CD4-positive, alpha-beta T cell treated with Interleukin-2 at 100 ng/mL for 4 hours (primary cell): ENCODE measurements at regions not wholly inside any gene's neighbourhood (a gene's known extent, or its start where the extent isn't known, plus 50 kb on each side); places are given as distances from the start of the nearest gene placed in this dataset.
"Not testable (repeated sequence)": the region's sequence is repeated elsewhere in the genome, so short reads cannot be mapped to it uniquely, and the experiment has no call there.

ENCODE experiments used
- DNase-seq: peaks from one replicate; pipeline ENCODE4 v3.0.0-alpha.2; 2020; ENCODE audit warnings: low spot score

DNA sequence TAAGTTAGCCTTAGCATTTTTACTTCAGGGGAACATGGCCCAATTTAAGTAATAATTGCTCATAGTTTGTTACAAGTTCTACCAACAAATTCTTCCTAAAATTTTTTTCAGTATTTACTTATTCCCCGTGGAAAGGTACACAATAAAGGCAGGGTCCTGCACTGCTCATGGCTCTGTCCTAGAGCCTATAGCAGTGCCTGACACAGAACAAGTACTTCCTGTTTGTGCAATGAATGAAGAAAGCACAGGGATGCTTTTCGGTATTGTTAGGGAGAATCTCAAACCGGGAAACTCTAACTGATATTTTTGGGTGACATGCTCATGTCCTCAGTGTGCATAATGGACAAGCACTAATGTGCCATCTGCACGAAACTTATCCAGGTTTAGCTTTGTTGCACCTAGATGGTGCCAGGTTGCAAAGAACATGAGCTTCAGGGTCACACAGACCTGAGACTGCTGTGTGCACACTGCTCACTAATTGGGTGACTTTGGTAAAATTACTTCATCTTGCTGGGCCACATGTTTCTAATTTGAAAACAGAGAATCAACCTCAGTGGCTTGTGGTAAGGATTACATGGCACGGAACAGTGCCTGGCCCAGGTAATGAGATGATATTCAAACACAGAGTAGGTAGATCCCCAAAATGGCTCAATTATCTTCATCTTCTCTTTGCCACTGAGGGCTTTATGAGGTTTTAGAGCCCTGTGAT is 175.8 kb upstream of the NPY2R start:
- DNase-seq, result no peak

DNA sequence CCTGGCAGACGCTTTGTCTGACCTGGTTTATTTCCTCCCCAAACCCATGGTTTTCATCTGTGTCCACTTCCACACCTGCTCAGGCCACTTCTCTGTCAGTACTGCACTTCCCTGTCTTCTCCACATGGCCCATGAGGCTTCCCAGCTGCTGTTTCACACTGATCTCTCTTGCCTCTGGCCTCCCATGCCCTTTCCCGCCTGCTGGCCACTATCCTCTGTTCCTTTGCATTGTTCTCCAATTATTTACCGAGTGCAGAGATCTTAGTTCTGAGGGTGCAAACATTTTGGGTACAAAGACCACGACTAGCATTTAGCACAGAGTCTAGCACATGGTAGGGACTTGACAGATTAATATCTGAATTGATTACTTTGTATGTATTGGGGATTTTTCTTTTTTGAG is 174.8 kb upstream of the NPY2R start:
- no peak for DNase-seq

DNA sequence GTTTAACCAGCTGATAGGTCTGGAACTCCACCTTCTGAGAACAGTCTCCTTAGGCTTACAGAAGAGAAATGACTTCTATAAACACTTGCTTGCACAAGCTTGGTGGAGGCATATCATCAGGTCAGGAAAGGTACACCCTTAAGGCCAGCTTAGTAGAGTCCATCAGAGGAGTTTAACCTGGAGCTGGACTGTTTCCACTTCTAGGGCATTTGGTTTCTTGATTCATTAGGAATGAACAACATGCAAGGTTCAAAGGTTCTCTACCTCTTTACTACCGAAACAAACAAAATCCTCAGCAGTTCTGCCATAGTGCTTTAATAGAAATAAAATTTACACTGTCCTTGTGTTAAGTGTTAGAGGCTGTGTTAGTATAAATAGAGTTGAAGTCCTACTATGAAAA is 171.4 kb upstream of the NPY2R start:
- no peak for DNase-seq

DNA sequence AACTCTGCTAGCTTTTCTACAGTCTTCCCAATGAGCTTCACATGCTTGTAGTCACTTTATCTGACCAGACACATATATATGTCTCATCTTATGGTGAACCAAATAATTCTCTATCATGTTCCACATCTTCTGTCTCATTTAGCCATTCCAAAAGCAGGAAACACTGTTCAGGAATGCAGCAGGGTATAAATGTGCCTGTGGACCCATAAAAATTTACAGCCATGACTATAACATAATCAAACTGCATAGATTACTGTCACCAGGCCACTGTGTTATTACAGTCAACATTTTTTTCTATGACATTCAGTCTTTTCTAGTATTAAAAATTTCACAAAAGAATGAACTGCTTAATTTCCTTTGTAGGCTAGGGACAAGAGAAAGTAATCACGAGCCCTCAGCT is 170.0 kb upstream of the NPY2R start:
- no peak for DNase-seq

DNA sequence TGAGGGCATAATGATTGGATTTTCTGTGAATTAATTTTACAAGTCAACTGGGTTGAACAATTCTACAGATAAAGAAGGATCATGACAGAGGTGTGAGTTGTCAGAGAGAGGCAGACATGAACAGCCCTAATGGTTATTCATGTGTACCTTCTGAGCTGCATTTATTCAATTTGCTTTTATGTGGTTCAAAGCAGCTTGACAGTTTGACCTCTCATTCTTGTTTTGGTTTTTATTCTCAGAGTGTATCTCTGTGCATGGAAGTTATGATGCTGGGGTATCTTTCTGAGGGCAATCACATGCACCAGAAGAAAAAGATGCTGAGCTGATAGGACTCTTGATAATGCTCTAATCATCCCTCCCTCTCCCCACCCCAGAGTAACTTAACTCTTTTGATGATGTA is 169.3 kb upstream of the NPY2R start:
- no peak for DNase-seq

DNA sequence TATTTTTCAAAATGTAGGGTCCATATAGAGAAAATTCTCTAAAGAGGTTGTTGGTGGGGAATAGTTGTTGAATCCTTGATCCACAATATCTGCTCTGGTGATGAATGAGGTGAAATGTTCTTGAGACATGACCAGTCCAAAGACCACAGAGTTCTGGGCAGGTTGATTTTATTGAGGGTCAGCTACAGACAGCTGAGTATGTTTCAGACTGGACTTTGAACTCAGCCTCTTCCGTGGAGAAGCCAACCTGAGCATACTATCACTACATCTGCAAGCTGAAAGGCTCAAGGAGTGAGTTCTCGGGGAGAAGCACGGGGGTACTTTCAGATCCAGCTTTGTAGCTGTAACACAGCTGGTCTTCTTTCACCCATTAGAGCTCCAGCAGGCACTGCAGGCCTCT is 168.4 kb upstream of the NPY2R start:
- no peak for DNase-seq

DNA sequence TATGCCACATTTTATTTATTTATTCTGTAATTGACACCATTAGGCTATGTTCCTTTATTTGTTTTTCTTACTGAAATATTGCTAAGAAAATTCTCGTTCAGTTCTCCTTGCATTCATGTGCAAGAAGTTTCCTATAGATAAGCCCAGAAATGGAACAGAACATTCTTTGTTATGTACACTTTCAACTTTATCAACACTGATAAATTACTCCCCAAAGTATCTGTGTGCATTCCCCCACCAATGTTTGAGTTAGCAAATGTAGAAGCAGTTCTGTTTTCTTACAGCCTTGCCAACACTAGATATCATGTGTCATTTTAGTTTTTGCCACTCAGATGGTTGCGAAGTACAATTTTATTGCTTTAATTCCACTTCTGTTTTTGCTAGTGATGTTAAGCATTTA is 166.4 kb upstream of the NPY2R start:
- no peak for DNase-seq

DNA sequence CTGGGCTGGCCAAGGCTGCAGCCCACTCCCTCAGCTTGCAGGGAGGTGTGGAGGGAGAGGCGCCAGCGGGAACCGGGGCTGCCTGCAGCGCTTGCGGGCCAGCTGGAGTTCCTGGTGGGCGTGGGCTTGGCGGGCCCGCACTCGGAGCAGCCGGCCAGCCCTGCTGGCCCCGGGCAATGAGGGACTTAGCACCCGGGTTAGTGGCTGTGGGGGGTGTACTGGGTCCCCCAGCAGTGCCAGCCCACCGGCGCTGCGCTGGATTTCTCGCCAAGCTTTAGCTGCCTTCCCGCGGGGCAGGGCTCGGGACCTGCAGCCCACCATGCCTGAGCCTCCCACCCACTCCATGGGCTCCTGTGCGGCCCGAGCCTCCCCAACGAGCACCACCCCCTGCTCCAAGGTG is 164.2 kb upstream of the NPY2R start:
- DNase-seq, result not testable (repeated sequence)

DNA sequence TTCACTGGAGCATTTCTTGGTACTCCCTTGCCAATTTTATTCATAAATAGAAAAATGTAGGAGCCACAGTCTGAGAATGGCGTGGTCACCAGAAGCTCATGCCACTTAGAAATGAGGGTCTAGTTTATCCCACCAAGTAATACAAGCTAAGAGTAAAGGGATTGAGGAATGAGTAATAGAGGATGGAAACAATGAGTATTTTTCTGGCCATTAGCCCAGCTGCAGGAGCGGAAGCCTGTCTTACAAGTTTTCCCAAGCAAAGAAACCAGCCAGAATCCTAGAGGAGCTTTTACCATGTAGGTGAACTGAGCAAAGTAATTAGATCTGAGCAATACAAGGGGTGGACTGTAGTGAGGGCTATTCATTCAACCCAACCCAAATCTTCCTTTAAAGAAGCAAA is 160.7 kb upstream of the NPY2R start:
- no peak for DNase-seq

DNA sequence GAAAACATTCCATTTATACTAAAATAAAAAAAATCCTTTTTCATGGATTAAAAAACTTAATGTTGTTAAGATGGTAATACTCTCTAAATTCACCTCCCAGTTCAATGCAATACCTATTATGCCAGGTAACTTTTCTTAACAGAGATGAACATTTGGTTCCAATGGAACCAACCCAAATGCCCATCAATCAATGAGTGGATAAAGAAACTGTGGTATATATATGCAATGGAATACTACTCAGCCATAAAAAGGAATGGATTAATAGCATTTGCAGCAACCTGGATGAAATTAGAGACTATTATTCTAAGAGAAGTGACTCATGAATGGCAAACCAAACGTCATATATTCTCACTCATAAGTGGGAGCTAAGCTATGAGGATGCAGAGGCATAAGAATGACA is 154.4 kb upstream of the NPY2R start:
- DNase-seq, result not testable (repeated sequence)

DNA sequence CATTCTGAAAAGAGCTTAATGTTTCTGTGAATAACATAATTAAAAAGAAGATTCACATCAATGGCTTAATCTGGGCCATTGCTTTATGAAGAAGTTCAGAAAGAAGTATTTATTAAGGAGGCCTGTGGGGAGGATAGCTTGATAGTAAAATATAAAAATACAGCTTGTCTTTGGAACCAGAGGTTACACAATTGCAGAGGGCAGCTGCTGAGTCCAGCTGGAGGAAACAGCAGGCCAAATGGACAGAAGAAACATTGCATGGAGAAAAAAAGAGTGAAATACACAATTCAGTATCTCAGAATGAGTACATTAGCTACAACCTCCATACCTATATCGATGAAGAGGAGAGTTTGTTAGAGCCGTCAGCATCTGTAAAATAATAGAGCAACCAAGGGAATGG is 148.0 kb upstream of the NPY2R start:
- no peak for DNase-seq

DNA sequence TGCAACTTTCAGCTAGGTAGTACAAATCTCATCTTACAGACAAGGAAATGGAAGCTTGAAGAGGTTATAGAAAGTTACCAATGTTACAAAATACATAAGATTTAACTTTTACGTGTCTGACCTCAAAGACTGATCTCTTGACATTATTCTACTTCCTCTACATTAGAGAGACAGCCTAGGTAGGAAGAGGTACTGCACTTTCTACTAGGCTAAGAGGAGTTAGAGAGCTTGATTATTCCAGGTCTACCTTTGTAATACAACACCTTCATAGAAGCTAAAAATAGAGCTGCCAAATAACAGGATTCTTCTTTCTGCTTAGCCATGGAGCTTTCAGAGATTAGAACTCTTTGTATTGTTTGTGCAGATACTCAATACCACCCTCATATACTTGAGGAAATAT is 147.6 kb upstream of the NPY2R start:
- no peak for DNase-seq

DNA sequence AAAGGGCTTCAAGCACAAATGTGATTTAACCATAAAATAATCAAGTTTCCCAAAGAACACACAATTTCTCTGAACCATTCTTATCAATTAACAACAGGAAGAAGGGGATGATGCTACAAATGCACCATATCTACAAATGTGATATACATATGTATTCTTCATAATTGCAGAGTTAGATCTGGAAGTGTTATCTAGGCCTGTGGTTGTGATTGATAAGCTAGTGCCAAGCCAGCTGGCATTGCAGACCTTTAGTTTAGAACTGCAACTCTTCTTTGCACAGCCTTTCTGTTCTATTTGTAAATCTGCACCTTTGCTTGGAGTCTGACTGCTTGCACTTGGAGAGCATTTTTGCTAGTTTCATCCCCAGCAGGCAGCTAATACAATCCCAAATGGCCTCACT is 145.5 kb upstream of the NPY2R start:
- no peak for DNase-seq

DNA sequence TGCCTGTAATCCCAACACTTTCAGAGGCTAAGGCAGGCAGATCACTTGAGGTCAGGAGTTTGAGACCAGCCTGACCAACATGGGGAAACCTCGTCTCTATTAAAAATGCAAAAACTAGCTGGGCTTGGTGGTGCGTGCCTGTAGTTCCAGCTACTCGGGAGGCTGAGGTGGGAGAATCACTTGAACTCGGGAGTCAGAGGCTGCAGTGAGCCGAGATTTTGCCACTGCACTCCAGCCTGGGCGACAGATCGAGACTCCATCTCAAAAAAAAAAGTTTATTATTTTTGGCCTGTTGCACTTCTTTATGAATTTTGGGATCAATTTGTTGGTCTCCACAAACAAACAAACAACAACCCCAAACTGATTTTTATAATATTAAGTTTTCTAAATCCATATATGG is 143.5 kb upstream of the NPY2R start:
- DNase-seq, result not testable (repeated sequence)

DNA sequence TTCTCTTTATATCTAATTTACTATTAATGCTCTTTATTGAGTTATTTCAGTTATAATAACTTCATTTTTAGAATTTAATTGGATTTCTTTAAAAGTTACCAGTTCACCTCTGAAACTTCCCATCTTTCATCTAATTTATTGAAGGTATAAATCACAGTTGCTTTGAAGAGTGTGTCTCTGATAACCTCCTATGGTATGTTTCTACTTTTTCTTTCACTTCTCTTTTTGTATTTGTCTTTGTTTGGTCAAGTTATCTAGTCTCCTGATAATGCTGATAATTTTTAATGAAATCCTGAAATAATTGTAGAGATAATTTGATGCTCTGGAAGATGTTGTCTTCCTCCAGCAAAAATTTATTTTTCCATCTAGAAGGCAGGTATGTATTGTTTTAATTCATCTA is 141.6 kb upstream of the NPY2R start:
- no peak for DNase-seq

DNA sequence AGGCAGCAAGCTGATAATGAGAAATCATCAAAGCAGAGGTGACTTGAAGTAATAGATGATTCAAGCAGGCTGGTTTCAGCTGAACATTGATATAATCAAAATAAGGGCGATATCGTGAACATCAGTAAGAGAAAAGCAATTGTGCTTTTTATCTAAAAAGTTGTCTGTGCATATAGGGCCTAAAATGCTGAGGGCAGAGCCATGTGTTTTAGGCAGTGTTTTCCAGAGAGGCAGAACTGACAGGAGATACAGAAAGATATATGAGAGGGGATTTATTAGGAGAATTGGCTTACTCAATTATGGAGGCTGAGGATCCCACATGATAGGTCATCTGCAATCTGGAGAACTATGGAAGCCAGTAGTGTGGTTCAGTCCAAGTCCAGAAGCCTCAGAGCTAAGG is 136.5 kb upstream of the NPY2R start:
- no peak for DNase-seq

DNA sequence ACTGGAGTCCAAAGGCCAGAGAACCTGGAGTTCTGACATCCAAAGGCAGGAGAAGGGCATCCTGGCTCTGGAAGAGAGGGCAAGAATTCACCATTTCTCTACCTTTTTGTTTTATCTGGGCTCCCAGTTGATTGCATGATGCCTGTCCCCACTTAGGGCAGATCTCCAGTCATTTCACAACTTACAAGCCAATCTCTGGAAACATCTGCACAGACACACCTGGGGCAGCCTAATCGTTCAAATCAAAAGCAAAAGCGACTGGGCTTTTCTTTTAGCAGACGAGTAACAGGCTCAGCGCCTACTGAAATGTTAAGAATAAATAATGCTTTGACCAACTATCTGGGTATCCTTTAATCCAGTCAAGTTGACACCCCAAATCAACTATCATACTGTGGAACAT is 136.0 kb upstream of the NPY2R start:
- DNase-seq, result no peak

DNA sequence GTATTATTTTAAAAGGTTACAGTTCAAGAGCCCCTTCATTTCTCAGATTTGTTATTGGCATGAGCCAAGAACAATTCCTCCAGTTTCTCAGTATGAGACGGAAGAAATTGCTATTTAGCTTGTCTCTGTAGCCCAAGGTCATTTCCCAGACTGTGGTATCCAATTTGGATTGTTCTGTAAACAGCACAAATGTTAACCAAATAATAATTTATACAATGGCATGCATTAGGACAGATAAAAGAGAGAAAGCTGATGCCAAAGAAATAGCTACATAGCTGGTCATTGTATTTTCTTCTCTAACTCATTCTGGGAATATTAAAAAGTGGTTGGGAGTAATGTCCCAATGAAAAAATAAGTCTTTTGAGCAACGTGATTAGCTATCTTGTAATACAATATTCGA is 134.6 kb upstream of the NPY2R start:
- DNase-seq, result no peak

DNA sequence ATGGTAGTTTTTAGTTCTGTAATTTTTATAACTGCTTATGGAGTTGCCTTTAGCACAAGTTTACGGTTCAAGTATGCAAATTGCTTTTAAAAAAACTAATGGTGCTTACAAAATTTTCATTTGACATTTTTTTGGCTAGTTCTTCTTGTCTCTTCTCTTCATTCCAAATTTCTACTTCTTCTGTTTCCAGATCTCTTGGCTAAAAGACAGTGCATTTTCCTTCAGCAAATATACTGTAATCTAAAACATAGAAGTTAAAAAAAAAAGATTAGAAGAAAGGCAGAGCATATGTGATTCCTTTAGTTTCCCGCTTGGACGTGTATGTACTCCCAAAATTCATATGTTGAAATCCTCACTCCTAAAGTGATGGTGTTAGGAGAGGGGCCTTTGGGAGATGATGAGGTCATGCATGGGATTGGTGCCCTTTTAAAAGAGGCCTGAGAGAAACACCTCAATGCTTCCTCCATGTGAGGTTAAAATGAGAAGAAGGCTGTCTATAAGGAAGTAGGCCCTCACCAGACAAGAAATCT is 132.1 kb upstream of the NPY2R start:
- no peak for DNase-seq

DNA sequence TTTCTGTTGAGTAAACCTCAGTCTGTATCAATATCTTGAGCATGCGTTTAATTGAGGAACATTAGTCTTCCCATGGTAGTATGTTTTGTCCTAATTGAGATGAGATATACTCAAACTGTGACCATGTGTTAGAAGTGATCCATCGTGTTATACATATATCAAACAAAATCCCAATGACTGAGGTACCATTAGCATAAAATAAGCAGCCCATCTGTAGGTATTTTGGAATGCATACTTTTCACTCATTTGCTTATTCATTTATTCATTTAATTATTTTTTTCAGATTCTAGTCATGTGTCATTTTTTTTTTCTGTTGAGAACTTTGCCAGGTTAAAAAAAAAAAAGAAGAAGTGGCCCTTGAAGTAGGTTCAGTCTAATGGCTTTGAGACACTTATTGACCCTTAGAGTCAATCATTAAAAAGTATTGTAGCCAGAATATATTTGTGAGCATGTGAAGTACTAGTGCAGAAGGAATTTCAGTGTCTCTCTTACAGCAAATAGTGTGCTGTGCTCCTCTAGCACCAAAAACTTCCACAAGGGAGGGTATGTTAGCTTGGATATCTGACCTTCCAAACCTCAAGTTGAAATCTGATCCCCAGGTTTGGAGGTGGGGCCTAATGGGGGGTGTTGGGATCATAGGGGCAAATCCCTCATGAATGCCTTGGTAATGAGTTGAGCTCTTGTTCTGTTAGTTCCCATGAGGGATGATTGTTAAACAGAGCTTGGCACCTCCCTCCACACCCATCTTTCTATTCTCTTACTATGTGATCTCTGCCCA is 130.8 kb upstream of the NPY2R start:
- DNase-seq, result no peak

DNA sequence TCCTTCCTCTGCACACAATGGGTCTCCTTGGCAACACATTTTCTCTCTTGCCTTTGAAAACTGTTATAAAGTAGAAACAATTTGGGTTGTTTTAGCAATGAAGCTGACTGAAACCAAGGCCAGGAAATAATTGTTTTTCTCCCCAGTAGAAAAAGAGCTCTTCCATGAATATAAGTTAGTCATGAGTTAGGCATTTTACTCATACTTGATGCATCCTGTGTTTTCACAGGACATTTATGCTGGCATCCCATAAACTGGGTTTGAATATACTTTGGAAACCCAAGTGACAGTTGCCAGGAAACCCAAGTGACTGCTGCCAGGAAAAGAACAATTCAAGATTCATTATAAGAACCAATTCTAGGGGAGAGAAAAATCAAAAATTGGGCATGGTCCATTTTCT is 128.6 kb upstream of the NPY2R start:
- DNase-seq, result no peak

DNA sequence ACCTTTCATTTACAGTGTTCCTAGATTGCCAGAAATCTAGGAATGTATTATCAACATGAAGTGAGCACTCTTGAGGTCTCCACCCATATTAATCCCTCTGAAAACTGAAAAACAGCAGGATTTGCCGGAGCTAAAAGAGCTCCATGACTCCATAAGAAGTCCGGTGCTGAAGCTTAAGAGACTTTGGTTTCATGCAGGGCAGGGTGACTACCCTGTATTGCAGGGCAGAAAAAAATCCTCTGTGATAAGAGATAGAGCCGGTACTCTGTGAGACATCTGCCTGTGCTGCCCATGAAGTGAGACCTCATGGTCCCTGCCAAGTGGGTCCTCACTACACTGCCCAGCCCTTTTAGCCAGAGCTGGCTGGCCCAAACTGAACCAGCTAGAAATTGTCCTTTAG is 127.2 kb upstream of the NPY2R start:
- no peak for DNase-seq

DNA sequence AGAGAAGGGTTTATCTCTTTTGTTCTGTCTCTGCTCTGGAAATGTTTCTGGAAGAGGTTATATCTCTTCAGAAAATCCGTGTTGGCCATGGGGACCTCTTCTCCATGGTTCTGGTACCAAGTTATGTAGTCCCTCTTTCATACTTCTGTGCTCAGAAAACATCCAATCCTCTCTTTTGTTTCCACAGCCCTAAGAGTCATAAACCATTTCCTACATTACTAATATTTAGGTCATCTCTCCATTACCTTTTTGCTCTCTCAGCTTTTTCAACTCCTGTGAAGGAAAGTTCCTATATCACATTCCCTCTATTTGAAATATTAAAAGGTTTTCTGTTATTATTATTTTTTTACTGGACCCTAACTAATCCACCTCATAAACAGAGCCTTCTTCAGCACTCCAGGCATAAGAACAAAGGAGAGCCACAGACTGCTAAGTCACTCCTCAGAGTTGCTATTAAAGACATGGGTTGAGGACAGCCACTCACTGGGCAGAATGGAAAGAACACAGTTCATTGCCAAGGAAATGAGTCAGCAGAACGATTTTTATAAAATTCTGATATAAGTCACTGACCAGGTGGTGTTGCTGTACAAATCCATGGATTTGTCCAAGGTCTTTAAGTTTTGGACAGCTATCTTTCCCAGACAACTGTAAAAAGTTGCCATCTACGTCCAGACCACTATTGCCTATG is 122.4 kb upstream of the NPY2R start:
- DNase-seq, result no peak
